ENCODE measurements at regions not wholly inside any gene's neighbourhood (a gene's known extent, or its start where the extent isn't known, plus 50 kb on each side); places are given as distances from the start of the nearest gene placed in this dataset.

- TF ChIP-seq, protein P1, sequence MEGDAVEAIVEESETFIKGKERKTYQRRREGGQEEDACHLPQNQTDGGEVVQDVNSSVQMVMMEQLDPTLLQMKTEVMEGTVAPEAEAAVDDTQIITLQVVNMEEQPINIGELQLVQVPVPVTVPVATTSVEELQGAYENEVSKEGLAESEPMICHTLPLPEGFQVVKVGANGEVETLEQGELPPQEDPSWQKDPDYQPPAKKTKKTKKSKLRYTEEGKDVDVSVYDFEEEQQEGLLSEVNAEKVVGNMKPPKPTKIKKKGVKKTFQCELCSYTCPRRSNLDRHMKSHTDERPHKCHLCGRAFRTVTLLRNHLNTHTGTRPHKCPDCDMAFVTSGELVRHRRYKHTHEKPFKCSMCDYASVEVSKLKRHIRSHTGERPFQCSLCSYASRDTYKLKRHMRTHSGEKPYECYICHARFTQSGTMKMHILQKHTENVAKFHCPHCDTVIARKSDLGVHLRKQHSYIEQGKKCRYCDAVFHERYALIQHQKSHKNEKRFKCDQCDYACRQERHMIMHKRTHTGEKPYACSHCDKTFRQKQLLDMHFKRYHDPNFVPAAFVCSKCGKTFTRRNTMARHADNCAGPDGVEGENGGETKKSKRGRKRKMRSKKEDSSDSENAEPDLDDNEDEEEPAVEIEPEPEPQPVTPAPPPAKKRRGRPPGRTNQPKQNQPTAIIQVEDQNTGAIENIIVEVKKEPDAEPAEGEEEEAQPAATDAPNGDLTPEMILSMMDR (IDR thresholded peaks at IDR 0.05), result no peak
- no peak for TF ChIP-seq POLR2AphosphoS5 (IDR thresholded peaks at IDR 0.05; ENCODE audit: low read depth, low read length)
- TF ChIP-seq REST (IDR thresholded peaks at IDR 0.05; ENCODE audit: insufficient read depth in 1 of 2, low read depth in 2 of 2, low read length in 1 of 2), result no peak
- TF ChIP-seq TCF7L2 (IDR thresholded peaks at IDR 0.05; ENCODE audit: low read depth, low read length), result no peak
These were observed 67.5 kb downstream of the RTL9 start for GRCh38 chrX:110426155-110426504.

All from Panc1 (cell line).